Transverse colon (tissue), 4 donors: ENCODE measurements at regions not wholly inside any gene's neighbourhood (a gene's known extent, or its start where the extent isn't known, plus 50 kb on each side); places are given as distances from the start of the nearest gene placed in this dataset.
"Not testable (repeated sequence)": the region's sequence is repeated elsewhere in the genome, so short reads cannot be mapped to it uniquely, and the experiment has no call there.

Experiments used
- DNase-seq: peaks from one replicate; pipeline ENCODE4 v3.0.0-alpha.2; 2019
- H3K27ac ChIP-seq, 4 donors: fragments of 200-600 bp; sonication (generic); 2 replicates each; pipeline ENCODE4 v1.5.1; 2016 to 2018; ENCODE audit warnings: inconsistent platforms in 4 of 4
- H3K27me3 ChIP-seq: fragments of 200-600 bp; sonication (generic); 2 replicates; pipeline ENCODE4 v1.5.1; 2017; ENCODE audit warnings: inconsistent platforms
- H3K36me3 ChIP-seq, 4 donors: fragments of 200-600 bp; sonication (generic); 2 replicates each; pipeline ENCODE4 v1.5.1; 2017 to 2019; ENCODE audit warnings: inconsistent platforms in 4 of 4
- H3K4me1 ChIP-seq, 4 donors: fragments of 200-600 bp; sonication (generic); 2 replicates each; pipeline ENCODE4 v1.5.1; 2017 to 2020; ENCODE audit warnings: inconsistent platforms in 4 of 4
- H3K4me3 ChIP-seq, 4 donors: fragments of 200-600 bp; sonication (generic); 1 replicate in 1 of 4; 2 replicates in 3 of 4; pipeline versions ENCODE4 v1.5.1 to v1.6.1; 2017 to 2019; ENCODE audit warnings: inconsistent platforms in 4 of 4
- H3K9me3 ChIP-seq, 2 donors: fragments of 200-600 bp; sonication (generic); 2 replicates each; pipeline ENCODE4 v1.5.1; 2017 to 2019; ENCODE audit warnings: inconsistent platforms in 2 of 2
- EP300 ChIP-seq: sonication (generic); formaldehyde crosslinking; IDR thresholded peaks from one replicate; pipeline ENCODE4 v1.6.1; 2017; ENCODE audit warnings: antibody characterized with exemption, low read depth
- POLR2A ChIP-seq: fragments of 450-650 bp; IDR thresholded peaks from one replicate; pipeline ENCODE4 v1.6.1; 2016; ENCODE audit warnings: antibody characterized with exemption, mild to moderate bottlenecking, moderate library complexity
- POLR2AphosphoS5 ChIP-seq, 3 donors: sonication (generic); formaldehyde crosslinking; IDR thresholded peaks; one replicate each; pipeline ENCODE4 v1.6.1; 2016; ENCODE audit warnings: antibody characterized with exemption in 3 of 3
- WGBS, 2 donors: methylation state at CpG; one replicate each; pipeline ENCODE4 v1.1.5; 2018; ENCODE audit warnings: low coverage in 1 of 2; 5-methylcytosine and 5-hydroxymethylcytosine counted together
- in situ Hi-C, 4 donors: fragments of 200-750 bp; cut with MboI; loops; one replicate each; pipeline versions ENCODE4 v1.15.0 to v1.15.1; 2017; ENCODE audit warnings: low sequenced_read_pairs in 3 of 4, low pct_ligation_motif_present in 1 of 4, low pct_unique_long_range_greater_than_20kb in 1 of 4
- intact Hi-C: fragments of 100-400 bp; cut with DNase I; formaldehyde crosslinking; loops from one replicate; pipeline ENCODE4 v1.15.1; 2023; ENCODE audit warnings: low total_unique reads
- TF ChIP-seq, protein P1 (sequence below), 5 experiments: fragments of 200-600 bp in 3 of 5; fragments of 450-650 bp in 2 of 5; sonication (generic) in 3 of 5; IDR thresholded peaks; 1 replicate in 2 of 5; 2 replicates in 3 of 5; pipeline ENCODE4 v1.5.1; 2016 to 2017; ENCODE audit warnings: antibody characterized with exemption in 5 of 5, inconsistent platforms in 3 of 5, mild to moderate bottlenecking in 2 of 5, moderate library complexity in 1 of 5

DNA sequence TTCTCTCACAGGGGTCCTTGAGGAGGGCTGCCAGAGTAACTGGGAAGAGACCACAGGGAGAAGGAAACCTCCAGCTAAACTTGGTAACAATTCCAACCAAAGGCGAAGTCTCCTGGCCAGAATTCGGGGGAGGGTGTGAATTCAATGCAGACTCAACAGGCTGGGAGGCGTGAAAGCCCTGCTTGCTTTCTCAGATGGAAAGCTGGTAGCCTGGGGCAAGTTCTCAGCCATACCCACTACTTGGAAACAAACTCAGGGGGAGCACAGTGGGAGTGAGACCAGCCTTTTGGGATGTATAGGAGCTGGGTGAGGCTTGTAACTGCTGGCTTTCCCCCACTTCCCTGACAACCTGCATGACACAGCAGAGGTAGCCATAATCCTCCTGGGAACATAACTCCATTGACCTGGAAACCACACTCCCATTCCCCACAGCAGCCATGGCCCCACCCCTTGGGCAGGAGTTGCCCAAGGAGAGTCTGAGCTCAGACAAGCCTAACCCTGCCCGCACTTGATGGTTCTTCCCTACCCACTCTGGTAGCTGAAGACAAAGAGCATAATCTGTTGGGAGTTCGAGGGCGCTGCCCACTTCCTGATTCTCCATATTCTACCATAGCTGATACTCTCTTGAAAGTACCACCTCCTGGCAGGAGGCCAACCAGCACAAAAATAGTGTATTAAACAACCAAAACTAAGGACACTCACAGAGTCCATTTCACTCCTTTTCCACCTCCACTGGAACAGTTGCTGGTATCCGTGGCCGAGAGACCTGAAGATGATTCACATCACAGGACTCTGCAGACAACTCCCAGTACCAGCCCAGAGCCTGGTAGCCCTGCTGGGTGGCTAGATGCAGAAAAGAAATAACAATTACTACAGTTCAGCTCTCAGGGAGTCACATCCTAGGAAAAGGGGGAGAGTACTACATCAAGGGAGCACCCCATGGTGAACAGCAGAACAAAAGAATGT, 123.8 kb downstream of the FAM170A start:
- no peaks in the 10 kb centered on the region for H3K4me1 ChIP-seq
- no peaks in the 10 kb centered on the region for H3K9me3 ChIP-seq
- in situ Hi-C loops (no loop called here), intact Hi-C loops (no loop called here)
- no peaks in the 10 kb centered on the region for H3K27me3 ChIP-seq
- H3K27ac ChIP-seq, result no peak overlapping the region
- DNase-seq, result no peak
- H3K4me3 ChIP-seq, result no peak overlapping the region
- no peaks in the 10 kb centered on the region for H3K36me3 ChIP-seq
- TF ChIP-seq, protein P1, sequence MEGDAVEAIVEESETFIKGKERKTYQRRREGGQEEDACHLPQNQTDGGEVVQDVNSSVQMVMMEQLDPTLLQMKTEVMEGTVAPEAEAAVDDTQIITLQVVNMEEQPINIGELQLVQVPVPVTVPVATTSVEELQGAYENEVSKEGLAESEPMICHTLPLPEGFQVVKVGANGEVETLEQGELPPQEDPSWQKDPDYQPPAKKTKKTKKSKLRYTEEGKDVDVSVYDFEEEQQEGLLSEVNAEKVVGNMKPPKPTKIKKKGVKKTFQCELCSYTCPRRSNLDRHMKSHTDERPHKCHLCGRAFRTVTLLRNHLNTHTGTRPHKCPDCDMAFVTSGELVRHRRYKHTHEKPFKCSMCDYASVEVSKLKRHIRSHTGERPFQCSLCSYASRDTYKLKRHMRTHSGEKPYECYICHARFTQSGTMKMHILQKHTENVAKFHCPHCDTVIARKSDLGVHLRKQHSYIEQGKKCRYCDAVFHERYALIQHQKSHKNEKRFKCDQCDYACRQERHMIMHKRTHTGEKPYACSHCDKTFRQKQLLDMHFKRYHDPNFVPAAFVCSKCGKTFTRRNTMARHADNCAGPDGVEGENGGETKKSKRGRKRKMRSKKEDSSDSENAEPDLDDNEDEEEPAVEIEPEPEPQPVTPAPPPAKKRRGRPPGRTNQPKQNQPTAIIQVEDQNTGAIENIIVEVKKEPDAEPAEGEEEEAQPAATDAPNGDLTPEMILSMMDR (IDR thresholded peaks at IDR 0.05), result no peak
- TF ChIP-seq POLR2A, result no peak
- TF ChIP-seq EP300, result no peak
- no peak for TF ChIP-seq POLR2AphosphoS5 (IDR thresholded peaks at IDR 0.05)
- WGBS, 2 donors, result 91 to 97% methylated on average over 5 to 8 of the region's 8 CpGs

DNA sequence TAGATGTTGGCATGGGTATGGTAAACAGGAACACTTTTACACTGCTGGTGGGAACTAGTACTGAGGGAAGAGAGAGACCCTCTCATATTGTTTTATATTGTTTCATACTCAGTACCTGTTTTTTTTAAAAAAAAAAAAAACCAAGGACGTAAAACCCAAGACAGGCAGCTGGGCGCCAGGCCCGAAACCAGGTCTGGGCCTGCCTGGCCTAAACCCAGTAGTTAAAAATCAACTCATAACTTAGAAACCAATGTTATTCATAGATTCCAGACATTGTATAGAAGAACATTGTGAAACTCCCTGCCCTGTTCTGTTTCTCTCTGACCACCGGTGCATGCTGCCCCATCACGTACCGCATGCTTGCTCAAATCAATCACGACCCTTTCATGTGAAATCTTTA, 125.5 kb downstream of the FAM170A start:
- intact Hi-C loops, H3K9me3 ChIP-seq, H3K4me3 ChIP-seq, H3K27me3 ChIP-seq, H3K36me3 ChIP-seq, H3K27ac ChIP-seq, H3K4me1 ChIP-seq, DNase-seq, in situ Hi-C loops: not testable (repeated sequence)
- WGBS, 2 donors, result 86 to 90% methylated on average over 6 to 7 of the region's 7 CpGs

DNA sequence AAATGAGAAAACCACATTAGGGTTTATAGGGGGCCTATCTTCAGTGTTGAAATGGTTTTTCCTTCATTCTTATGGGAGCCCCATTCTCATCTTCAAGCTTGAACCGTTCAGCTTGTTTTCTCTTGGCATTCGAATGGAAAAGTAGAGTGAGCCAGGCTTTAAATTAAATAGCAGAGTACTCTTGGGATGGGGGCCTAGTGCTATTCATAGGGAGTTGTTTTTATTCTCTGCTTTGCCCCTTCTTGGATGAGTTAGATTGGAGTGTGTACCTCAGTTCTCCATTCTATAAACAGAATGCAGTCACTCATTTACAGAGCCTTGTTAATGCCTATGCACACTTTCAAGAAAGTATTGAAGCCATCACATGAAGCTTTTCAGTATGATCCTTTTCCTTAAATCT, 127.9 kb downstream of the FAM170A start:
- no peaks in the 10 kb centered on the region for H3K4me1 ChIP-seq
- H3K27me3 ChIP-seq, result no peaks in the 10 kb centered on the region
- intact Hi-C loops (no loop called here), in situ Hi-C loops (no loop called here)
- H3K27ac ChIP-seq, result no peak overlapping the region
- H3K9me3 ChIP-seq, result no peaks in the 10 kb centered on the region
- WGBS, 2 donors, result 75% methylated on average over 2 of the region's 2 CpGs; no CpG with 5 or more reads in 1 of the 2 donors
- no peak for DNase-seq
- TF ChIP-seq, protein P1 (IDR thresholded peaks at IDR 0.05), result no peak
- TF ChIP-seq EP300 (no peak), POLR2A (no peak), POLR2AphosphoS5 (IDR thresholded peaks at IDR 0.05) (no peak)
- H3K36me3 ChIP-seq, result no peaks in the 10 kb centered on the region
- no peak overlapping the region for H3K4me3 ChIP-seq

DNA sequence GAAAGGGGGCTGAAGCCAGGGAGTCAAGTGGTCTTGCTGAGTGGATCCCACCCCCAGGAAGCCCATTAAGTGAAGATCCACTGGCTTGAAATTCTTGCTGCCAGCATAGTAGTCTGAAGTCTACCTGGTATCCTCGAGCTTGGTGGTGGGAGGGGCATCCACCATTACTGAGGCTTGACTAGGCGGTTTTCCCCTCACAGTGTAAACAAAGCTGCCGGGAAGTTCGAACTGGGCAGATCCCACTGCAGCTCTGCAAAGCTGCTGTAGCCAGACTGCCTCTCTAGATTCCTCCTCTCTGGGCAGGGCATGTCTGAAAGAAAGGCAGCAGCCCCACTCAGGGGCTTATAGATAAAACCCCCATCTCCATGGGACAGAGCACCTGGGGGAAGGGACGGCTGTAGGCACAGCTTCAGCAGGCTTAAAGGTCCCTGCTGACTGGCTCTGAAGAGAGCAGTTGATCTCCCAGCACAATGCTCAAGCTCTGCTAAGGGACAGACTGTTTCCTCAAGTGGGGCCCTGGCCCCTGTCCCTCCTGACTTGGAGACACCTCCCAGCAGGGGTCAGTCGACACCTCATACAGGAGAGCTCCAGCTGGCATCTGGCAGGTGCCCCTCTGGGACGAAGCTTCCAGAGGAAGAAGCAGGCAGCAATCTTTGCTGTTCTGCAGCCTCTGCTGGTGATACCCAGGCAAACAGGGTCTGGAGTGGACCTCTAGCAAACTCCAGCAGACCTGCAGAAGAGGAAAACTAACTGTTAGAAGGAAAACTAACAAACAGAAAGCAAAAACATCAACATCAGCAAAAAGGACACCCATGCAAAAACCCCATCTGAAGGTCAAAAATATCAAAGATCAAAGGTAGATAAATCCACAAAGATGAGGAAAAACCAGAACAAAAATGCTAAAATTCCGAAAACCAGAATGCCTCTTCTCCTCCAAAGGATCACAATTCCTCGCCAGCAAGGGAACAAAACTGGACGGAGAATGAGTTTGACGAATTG, 140.6 kb downstream of the FAM170A start:
- H3K27me3 ChIP-seq, H3K4me1 ChIP-seq, H3K27ac ChIP-seq, H3K4me3 ChIP-seq, H3K36me3 ChIP-seq, intact Hi-C loops, H3K9me3 ChIP-seq, DNase-seq, in situ Hi-C loops: not testable (repeated sequence)
- WGBS, 2 donors, result 64 to 80% methylated on average over 1 to 10 of the region's 11 CpGs

DNA sequence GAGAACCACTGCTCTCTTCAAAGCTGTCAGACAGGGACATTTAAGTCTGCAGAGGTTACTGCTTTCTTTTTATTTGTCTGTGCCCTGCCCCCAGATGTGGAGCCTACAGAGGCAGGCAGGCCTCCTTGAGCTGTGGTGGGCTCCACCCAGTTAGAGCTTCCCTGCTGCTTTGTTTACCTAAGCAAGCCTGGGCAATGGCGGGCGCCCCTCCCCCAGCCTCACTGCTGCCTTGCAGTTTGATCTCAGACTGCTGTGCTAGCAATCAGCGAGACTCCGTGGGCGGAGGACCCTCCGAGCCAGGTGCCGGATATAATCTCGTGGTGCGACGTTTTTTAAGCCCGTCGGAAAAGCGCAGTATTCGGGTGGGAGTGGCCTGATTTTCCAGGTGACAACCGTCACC, 150.8 kb downstream of the FAM170A start:
- WGBS, 2 donors, result 83 to 84% methylated on average over 6 to 15 of the region's 15 CpGs
- H3K27me3 ChIP-seq, H3K4me1 ChIP-seq, H3K4me3 ChIP-seq, in situ Hi-C loops, intact Hi-C loops, H3K27ac ChIP-seq, DNase-seq, H3K36me3 ChIP-seq, H3K9me3 ChIP-seq: not testable (repeated sequence)
